ENCODE measurements at regions not wholly inside any gene's neighbourhood (a gene's known extent, or its start where the extent isn't known, plus 50 kb on each side); places are given as distances from the start of the nearest gene placed in this dataset.
"Not testable (repeated sequence)": the region's sequence is repeated elsewhere in the genome, so short reads cannot be mapped to it uniquely, and the experiment has no call there.

GRCh38 chr3:105296182-105296822 lies 70.4 kb upstream of the ALCAM start:
- not testable (repeated sequence) for TF ChIP-seq POLR2A (IDR thresholded peaks at IDR 0.05; ENCODE audit: low read length); GATA1 (IDR thresholded peaks at IDR 0.05; ENCODE audit: low read depth, low read length)
